Left renal pelvis (tissue), 4 donors: ENCODE measurements at regions not wholly inside any gene's neighbourhood (a gene's known extent, or its start where the extent isn't known, plus 50 kb on each side); places are given as distances from the start of the nearest gene placed in this dataset.
"Not testable (repeated sequence)": the region's sequence is repeated elsewhere in the genome, so short reads cannot be mapped to it uniquely, and the experiment has no call there.

Experiments used
- DNase-seq, 4 donors: peaks; one replicate each; pipeline ENCODE4 v3.0.0-alpha.2; 2013; ENCODE audit warnings: low read depth in 4 of 4, low spot score in 3 of 4

DNA sequence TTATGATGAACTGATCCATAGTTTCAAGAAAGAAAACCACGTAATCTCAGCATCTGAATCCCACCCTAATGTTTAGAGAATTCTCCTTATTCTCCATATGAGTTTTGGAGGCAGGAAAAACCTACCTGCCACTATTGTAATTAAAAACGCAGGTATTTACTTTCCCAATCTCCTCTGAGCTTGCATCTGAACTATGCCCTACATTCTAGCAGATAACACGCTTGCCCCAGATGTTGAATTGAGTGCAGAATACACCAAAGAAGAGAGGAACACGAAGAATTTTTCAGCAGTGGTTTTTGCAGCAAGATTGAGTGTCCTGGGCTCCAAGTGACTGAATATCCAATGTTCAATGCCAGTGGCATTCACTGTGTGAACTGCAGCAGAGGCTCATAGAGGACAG lies 182.4 kb downstream of the COX18 start:
- DNase-seq, result no peak

DNA sequence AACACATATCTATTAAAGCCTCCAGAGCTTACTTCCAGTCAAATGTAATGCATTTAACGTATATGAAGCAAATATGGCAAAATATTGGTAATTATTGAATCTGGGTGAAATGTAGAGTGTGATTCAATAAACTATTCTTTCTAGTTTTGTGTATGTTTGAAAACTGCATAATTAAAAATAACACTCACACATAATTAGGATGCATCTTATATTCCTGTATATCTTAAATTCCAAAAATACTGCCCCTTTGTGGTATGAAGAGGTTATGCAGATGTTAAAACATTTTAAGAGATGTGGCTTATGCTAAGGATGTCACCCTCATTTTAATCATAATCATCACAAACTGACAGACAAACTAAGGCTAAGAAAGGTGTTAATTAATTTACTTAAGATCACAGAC lies 182.9 kb downstream of the COX18 start:
- no peak for DNase-seq

DNA sequence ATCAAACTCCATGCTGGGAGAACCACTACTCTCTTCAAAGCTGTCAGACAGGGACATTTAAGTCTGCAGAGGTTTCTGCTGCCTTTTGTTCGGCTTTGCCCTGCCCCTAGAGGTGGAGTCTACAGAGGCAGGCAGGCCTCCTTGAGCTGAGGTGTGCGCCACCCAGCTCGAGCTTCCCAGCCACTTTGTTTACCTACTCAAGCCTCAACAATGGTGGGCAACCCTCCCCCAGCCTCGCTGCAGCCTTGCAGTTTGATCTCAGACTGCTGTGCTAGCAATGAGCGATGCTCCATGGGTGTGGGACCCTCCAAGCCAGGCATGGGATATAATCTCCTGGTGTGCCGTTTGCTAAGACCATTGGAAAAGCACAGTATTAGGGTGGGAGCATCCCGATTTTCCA lies 185.3 kb downstream of the COX18 start:
- not testable (repeated sequence) for DNase-seq

DNA sequence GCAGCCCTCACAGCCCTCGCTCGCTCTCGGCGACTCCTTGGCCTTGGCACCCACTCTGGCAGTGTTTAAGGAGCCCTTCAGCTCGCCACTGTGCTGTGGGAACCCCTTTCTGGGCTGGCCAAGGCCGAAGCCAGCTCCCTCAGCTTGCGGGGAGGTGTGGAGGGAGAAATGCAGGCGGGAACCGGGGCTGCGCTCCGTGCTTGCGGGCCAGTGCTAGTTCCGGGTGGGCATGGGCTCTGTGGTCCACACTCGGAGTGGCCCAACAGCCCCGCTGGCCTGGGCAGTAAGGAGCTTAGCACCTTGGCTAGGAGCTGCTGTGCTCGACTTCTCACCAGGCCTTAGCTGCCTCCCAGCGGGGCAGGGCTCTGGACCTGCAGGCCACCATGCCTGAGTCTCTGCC lies 192.6 kb downstream of the COX18 start:
- DNase-seq, result no peak

DNA sequence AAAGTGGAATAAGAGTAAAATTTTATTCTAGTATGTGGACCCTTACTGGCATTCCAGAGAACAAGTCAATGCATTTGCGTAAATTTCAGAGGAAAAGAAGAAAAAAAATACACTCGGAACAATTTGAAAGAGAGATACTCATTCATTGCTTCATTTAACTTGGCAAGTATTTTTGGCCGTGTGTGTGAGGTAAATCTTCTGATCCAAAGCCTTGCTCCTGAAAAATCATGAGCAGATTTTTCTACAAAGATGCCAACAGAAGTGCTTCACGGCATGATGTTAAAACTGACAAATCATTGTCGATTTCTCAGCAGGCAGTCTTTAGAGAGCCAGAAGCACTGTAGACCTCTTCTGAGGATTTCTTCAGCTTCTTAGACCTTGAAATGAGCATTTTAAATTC lies 194.0 kb downstream of the COX18 start:
- DNase-seq, result no peak

DNA sequence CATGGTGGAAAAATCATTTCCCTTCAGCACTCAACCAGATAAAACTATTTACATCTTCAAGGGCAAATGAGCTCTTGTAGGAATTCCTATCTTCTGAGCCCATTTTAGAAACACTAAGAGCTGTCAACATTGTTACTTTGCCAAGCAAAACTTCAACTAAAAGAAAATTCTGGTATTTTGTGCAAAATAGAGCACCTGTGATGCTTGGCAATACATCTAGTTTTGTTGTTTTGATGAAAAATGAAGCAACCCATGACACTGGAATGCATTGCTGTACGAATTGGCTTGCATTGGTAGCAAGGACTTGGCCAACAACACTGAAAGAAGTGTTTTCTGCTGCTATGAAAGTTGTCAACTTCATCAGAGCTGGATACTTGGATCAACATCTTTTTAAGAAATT lies 194.4 kb downstream of the COX18 start:
- DNase-seq, result no peak

DNA sequence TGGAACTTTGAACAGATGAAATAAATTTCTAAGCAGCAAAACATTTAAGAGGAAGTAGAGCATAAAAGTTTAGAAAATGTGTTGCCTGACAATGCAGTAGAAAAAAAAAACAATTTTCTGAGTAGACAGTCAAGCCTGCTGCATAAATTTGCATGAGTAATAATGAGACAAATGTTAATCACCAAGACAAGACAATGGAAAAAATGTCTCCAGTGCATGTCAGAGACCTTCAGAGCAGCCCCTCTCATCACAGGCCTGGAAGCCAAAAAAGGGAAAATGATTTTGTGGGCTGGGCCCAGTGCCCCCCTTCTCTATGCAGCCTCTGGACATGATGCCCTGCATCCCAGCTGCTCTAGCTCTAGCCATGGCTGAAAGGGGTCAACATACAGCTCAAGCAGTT lies 204.6 kb downstream of the COX18 start:
- no peak for DNase-seq

DNA sequence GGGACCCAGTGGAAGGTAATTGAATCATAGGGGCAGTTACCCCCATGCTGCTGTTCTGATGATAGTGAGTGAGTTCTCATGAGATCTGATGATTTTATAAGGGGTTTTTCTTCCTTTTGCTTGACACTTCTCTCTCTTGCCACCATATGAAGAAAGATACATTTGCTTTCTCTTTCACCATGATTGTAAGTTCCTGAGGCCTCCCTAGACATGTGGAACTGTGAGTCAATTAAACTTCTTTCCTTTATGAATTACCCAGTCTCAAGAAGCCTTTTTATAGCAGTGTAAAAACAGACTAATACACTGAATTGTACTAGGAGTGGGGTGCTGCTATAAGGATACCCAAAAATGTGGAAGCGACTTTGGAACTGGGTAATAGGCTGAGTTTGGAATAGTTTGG lies 205.2 kb downstream of the COX18 start:
- not testable (repeated sequence) for DNase-seq

DNA sequence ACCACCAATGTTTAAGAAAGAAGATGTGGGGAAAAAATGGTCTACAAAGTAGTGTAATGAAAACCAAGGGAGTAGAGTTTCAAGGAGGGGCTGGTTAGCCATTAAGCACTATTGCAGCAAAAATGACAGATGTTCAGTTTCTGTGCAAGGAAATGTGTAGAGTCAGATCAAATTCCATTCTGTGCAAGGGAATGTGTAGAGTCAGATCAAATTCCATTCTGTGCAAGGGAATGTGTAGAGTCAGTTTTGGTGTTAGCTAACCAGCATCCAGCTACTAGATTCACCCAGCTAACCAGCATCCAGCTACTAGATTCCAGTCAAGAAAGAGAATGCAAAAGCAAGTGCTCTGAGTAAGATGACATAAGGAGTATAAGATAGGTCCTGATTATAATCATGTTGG lies 208.8 kb downstream of the COX18 start:
- DNase-seq, result no peak

DNA sequence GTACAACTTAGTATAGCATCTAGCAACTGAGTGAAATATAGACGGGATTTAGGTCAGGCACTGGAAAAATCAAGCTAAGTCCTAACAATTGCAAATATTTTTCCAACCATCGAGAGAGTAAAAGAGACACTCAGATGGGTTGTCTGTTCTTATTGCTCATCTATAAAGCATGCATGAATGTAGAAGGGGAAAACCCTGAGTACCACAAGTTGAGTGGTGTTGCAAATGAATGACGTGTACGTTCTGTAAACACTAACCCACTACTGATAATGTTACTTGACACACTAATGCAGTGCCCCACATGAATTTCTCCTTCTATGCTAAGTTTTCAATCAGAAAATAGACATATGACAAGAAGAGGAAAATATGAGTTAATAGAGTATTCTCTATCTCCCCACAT lies 211.2 kb downstream of the COX18 start:
- DNase-seq, result no peak

DNA sequence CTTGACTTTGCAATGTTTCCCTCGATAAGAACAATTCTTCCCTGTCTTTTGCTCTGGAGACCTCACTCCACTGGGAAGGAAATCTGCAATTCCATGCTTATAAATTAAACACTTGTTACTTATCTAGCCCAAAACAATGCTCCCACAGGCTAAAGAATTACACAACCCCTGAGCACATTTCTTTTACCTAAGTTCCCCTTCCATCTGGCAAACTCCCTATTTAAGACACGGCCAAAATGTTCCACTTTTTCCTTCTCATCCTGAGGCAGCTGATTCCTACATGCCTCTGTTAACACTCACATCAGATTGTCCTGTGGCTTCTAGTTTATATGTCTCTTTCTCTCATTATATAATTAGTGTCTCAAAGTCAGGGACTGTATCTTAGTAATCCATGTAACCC lies 211.7 kb downstream of the COX18 start:
- no peak for DNase-seq

DNA sequence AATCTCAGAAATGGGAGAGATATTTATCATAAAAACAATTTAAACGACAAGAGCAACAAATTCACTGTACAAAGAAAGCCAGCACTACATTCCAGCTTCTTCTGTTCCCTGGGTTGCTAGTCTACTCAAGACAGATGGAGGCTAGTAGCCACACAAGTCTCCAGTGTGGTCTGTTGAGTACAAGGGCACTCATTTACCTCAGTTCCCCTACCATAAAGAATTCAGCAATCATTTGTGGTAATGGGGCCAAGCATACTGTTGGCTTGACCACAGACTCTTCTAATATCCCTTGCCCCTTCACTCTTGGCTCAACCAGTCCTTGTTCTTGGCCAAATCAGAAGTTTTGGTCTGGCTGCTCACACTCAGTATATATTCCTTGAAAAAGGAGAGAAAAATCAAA lies 212.3 kb downstream of the COX18 start:
- no peak for DNase-seq

DNA sequence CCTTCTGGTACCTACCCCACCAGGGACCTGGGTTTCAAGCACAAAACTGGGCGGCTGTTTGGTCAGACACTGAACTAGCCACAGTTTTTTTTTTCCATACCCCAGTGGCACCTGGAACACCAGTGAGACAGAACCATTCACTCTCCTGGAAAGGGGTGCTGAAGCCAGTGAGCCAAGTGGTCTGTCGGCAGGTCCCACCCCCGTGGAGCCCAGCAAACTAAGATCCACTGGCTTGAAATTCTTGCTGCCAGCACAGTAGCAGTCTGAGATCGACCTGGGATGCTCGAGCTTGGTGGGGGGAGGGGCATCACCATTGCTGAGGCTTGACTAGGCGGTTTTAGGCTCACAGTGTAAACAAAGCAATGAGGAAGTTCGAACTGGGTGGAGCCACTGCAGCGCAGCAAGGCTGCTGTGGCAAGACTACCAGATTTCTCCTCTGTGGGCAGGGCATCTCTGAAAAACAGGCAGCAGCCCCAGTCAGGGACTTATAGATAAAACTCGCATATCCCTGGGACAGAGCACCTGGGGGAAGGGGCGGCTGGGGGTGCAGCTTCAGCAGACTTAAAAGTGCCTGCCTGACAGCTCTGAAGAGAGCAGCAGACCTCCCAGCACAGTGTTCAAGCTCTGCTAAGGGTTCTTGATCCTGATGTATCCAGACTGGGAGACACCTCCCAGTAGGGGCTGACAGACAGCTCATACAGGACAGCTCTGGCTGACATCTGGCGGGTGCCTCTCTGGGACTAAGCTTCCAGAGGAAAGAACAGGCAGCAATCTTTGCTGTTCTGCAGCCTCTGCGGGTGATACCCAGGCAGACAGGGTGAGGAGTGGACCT lies 223.0 kb downstream of the COX18 start:
- DNase-seq, result no peak

DNA sequence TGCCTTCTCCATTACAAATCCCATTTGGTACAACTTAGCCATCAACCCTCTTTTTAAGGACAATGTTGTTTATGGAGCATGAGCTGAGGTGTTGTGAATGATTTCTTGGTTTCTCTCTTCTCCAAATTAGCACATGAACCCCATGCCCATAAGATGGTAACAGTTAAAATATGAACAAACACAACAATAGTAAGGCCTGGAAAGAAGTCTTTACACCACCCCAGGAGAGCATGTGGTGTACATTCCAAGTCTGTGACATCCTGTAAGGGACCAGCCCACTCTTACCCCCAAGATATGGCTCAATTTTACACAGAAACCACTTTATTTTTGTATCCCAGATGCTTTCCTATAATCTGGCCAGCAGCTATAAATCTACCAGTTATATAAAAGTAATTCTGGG lies 226.1 kb downstream of the COX18 start:
- no peak for DNase-seq

DNA sequence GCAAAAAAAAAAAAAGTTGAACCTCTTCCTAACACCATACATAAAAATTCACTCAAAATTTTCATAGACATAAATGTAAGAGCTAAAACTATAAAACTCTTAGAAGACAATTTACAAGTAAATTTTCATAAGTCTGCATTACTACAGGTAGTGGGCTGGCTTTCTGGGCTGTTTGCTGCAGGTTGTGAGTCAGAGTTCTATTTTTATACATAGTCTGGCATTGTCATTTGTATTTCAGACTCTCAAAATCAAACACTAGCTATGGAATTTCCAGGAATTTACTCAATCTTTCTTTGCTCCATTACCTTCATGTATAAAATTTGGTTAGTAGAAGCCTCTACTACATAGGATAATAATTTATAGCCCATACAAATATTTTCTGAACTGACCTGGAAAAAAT lies 227.2 kb downstream of the COX18 start:
- DNase-seq, result no peak

DNA sequence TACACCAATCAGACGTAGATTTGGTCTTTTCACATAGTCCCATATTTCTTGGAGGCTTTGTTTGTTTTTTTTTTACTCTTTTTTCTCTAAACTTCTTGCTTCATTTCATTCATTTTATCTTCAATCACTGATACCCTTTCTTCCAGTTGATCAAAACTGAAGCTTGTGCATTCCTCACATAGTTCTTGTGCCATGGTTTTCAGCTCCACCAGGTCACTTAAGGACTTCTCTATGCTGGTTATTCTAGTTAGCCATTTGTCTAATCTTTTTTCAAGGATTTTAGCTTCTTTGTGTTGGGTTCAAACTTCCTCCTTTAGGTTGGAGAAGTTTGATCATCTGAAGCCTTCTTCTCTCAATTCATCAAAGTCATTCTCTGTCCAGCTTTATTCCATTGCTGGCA lies 229.3 kb downstream of the COX18 start:
- DNase-seq, result not testable (repeated sequence)

DNA sequence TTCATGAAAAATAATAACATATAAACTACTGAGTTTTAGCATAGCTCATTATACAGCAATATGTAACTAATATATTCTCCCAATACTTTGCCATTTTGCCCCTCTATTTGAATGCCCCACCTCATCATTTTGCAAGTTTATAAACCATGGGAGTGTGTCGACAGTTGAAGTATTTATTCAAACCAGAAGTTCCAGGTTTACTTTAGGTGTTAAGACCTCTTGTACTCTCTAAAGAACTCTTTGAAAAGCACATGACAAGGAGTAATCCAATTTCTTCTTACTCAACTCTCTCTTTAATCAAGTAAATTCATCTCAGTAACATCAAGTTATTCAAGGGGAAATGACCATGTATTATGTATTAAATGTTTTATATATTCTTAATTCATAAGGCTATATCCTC lies 240.7 kb downstream of the COX18 start:
- DNase-seq, result no peak

DNA sequence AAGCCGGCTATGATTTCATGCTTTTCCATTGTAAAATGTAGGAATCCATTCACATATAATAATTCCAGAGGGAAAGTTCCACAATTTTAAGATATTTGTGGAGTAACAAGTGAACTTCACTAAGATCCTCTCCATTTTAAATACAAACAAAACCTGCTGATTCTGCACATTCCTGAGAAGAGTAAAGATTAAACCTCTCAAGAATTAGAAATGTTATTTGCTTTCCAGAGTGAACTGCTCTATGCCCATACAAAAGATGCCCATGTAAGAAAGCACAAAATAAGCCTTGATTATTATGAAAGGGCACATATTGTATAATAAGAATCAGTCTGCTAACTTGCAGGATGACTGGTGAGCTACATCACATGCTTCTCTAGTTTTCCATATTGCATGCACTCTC lies 241.5 kb downstream of the COX18 start:
- DNase-seq, result no peak

DNA sequence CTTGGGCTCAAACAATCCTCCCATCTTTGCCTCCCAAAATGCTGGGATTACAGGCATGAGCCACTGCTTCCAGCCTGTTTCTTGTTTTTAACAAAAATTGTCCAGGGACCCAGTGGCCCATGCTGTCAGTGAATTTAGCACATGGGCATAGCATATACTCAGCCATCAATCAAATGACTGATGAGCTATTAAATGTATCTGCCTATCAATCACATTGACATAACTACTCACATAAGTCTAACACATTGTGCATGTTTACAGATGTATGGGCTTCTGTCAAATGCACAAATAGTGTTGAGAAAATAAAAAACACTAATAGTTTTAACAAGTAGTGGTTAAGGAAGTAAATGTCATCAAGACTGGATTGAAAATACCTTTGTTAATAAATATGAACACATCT lies 249.4 kb downstream of the COX18 start:
- no peak for DNase-seq

DNA sequence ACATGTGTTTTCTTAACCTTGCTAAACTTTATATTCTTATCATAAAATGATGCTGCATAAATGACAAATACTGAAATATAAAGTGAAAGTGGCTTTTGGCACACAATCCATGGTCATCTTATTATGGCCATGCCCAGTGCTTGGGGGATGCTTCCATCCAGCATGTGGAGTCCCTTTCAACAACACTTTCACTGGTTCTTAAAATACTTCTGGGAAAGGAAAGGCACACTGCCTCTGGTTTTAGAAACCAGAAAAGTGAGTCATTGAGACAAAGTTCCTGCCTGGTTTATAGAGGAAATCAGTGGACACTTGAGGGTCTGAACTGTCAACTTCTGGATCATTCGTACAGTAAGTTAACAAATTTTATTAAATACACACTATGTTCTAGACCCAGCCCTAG lies 248.0 kb upstream of the ADAMTS3 start:
- no peak for DNase-seq

DNA sequence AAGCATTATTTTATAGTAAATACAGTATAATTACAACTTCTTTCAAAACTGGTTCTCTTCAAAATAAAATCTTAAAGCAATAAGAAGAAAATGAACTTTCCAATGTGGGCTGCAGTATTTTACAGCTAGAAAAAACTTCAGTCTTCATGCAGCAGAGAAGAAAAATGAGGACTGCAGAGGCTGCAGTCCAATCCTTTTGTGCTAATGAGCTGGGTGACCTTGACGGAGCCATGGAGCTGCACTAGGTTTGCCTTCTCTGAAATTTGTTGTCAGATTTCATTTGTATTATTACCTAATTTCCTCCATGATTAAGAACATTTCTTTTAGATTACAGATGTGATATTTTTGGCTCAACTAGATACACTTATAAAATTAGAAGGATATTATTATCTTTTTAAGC lies 245.2 kb upstream of the ADAMTS3 start:
- DNase-seq, result no peak

DNA sequence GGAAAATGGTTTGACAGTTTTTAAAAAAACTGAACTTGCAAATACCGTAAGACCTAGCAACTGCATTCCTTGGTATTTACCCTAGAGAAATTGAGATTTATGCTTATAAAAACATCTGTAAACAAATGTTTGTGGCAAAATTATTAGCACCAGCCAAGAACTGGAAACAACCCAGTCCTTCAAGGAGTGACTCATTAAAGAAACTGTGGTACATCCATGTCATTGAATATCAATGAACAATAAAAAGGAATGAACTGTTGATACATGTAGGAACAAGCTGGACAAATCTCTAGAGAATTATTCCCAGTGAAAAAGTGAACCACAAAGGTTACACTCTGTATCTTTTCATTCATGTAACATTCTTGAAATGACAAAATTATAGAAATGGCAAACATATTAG lies 240.2 kb upstream of the ADAMTS3 start:
- no peak for DNase-seq

DNA sequence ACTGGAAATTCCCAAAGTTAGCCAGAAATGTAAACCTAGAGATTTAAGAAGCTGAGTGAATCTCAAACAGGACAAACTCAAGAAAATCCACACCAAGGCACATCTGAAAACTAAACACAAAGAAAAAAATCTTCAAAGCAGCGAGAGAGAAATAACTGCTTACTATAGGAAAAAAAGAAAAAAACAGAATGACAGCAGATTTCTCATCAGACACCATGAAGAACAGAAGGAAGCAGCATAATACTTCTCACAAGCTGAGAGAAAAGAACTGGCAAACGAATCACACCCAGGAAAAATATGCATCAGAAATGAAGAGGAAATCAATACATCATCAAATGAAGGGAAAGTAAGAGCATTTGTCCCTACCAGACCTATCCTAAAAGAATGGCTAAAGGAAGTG lies 236.3 kb upstream of the ADAMTS3 start:
- no peak for DNase-seq
